ENCODE measurements at regions not wholly inside any gene's neighbourhood (a gene's known extent, or its start where the extent isn't known, plus 50 kb on each side); places are given as distances from the start of the nearest gene placed in this dataset.
"Not testable (repeated sequence)": the region's sequence is repeated elsewhere in the genome, so short reads cannot be mapped to it uniquely, and the experiment has no call there.

- DNase-seq (ENCODE audit: insufficient read length); FAIRE-seq: not testable (repeated sequence)
Measured at GRCh38 chr1:25171013-25171412, 61.3 kb downstream of the SYF2 start.

GRCh38 chr1:25170439-25170838, 61.9 kb downstream of the SYF2 start:
- DNase-seq (ENCODE audit: insufficient read length) = no peak
- no peak for FAIRE-seq
- no peak for TF ChIP-seq POLR2A (IDR thresholded peaks at IDR 0.05; ENCODE audit: low read depth, low read length)
- TF ChIP-seq POLR2AphosphoS5 (IDR thresholded peaks at IDR 0.05; ENCODE audit: low read depth, low read length) = no peak
- no peak for TF ChIP-seq TAF1 (IDR thresholded peaks at IDR 0.05; ENCODE audit: borderline replicate concordance, low read depth, low read length)

GRCh38 chr1:25169610-25170009, 62.7 kb downstream of the SYF2 start:
- no peak for FAIRE-seq

GRCh38 chr1:25169168-25169567, 63.1 kb downstream of the SYF2 start:
- FAIRE-seq (no peak), DNase-seq (ENCODE audit: insufficient read length) (no peak)
- TF ChIP-seq POLR2A (IDR thresholded peaks at IDR 0.05; ENCODE audit: low read depth, low read length) (no peak), POLR2AphosphoS5 (IDR thresholded peaks at IDR 0.05; ENCODE audit: low read depth, low read length) (no peak), TAF1 (IDR thresholded peaks at IDR 0.05; ENCODE audit: borderline replicate concordance, low read depth, low read length) (no peak)

More at GRCh38 chr1:25169610-25170009, 62.7 kb downstream of the SYF2 start:
- TF ChIP-seq TAF1 (IDR thresholded peaks at IDR 0.05; ENCODE audit: borderline replicate concordance, low read depth, low read length) = no peak
- no peak for TF ChIP-seq POLR2A (IDR thresholded peaks at IDR 0.05; ENCODE audit: low read depth, low read length)
- TF ChIP-seq POLR2AphosphoS5 (IDR thresholded peaks at IDR 0.05; ENCODE audit: low read depth, low read length) = no peak
- DNase-seq (ENCODE audit: insufficient read length) = no peak

- no peak for TF ChIP-seq TAF1 (IDR thresholded peaks at IDR 0.05; ENCODE audit: borderline replicate concordance, low read depth, low read length)
- no peak for TF ChIP-seq POLR2AphosphoS5 (IDR thresholded peaks at IDR 0.05; ENCODE audit: low read depth, low read length)
- no peak for TF ChIP-seq POLR2A (IDR thresholded peaks at IDR 0.05; ENCODE audit: low read depth, low read length)
- no peak for DNase-seq (ENCODE audit: insufficient read length)
- FAIRE-seq = no peak
Measured at GRCh38 chr1:25168193-25169071, 63.9 kb downstream of the SYF2 start.

- FAIRE-seq (no peak), DNase-seq (ENCODE audit: insufficient read length) (no peak)
- no peak for TF ChIP-seq POLR2AphosphoS5 (IDR thresholded peaks at IDR 0.05; ENCODE audit: low read depth, low read length)
- TF ChIP-seq TAF1 (IDR thresholded peaks at IDR 0.05; ENCODE audit: borderline replicate concordance, low read depth, low read length) = no peak
- TF ChIP-seq POLR2A (IDR thresholded peaks at IDR 0.05; ENCODE audit: low read depth, low read length) = no peak
Measured at GRCh38 chr1:25167269-25168192, 64.8 kb downstream of the SYF2 start.

- TF ChIP-seq POLR2AphosphoS5 (IDR thresholded peaks at IDR 0.05; ENCODE audit: low read depth, low read length) (no peak), POLR2A (IDR thresholded peaks at IDR 0.05; ENCODE audit: low read depth, low read length) (no peak), TAF1 (IDR thresholded peaks at IDR 0.05; ENCODE audit: borderline replicate concordance, low read depth, low read length) (no peak)
- DNase-seq (ENCODE audit: insufficient read length) (no peak), FAIRE-seq (no peak)
Measured at GRCh38 chr1:25166847-25167246, 65.5 kb downstream of the SYF2 start.

- TF ChIP-seq TAF1 (IDR thresholded peaks at IDR 0.05; ENCODE audit: borderline replicate concordance, low read depth, low read length) = no peak
- no peak for TF ChIP-seq POLR2AphosphoS5 (IDR thresholded peaks at IDR 0.05; ENCODE audit: low read depth, low read length)
- no peak for TF ChIP-seq POLR2A (IDR thresholded peaks at IDR 0.05; ENCODE audit: low read depth, low read length)
- FAIRE-seq (no peak), DNase-seq (ENCODE audit: insufficient read length) (no peak)
Measured at GRCh38 chr1:25163986-25164385, 68.3 kb downstream of the SYF2 start.

- DNase-seq (ENCODE audit: insufficient read length) (no peak), FAIRE-seq (no peak)
- no peak for TF ChIP-seq TAF1 (IDR thresholded peaks at IDR 0.05; ENCODE audit: borderline replicate concordance, low read depth, low read length)
- no peak for TF ChIP-seq POLR2A (IDR thresholded peaks at IDR 0.05; ENCODE audit: low read depth, low read length)
- TF ChIP-seq POLR2AphosphoS5 (IDR thresholded peaks at IDR 0.05; ENCODE audit: low read depth, low read length) = no peak
Measured at GRCh38 chr1:25161981-25162380, 70.3 kb downstream of the SYF2 start.

- FAIRE-seq = no peak
Measured at GRCh38 chr1:25157846-25158245, 74.5 kb downstream of the SYF2 start.

GRCh38 chr1:25150985-25151495, 81.3 kb downstream of the SYF2 start:
- no peak for DNase-seq (ENCODE audit: insufficient read length)
- no peak for FAIRE-seq
- TF ChIP-seq POLR2A (IDR thresholded peaks at IDR 0.05; ENCODE audit: low read depth, low read length) (no peak), POLR2AphosphoS5 (IDR thresholded peaks at IDR 0.05; ENCODE audit: low read depth, low read length) (no peak), TAF1 (IDR thresholded peaks at IDR 0.05; ENCODE audit: borderline replicate concordance, low read depth, low read length) (no peak)

More at GRCh38 chr1:25157846-25158245, 74.5 kb downstream of the SYF2 start:
- TF ChIP-seq POLR2AphosphoS5 (IDR thresholded peaks at IDR 0.05; ENCODE audit: low read depth, low read length) (no peak), POLR2A (IDR thresholded peaks at IDR 0.05; ENCODE audit: low read depth, low read length) (no peak), TAF1 (IDR thresholded peaks at IDR 0.05; ENCODE audit: borderline replicate concordance, low read depth, low read length) (no peak)
- DNase-seq (ENCODE audit: insufficient read length) = no peak

Data from GM12892 (cell line).